ENCODE measurements at regions not wholly inside any gene's neighbourhood (a gene's known extent, or its start where the extent isn't known, plus 50 kb on each side); places are given as distances from the start of the nearest gene placed in this dataset.
A peak's percentile ranks its signal among the peaks of the same experiment; 100 is the strongest.

DNA sequence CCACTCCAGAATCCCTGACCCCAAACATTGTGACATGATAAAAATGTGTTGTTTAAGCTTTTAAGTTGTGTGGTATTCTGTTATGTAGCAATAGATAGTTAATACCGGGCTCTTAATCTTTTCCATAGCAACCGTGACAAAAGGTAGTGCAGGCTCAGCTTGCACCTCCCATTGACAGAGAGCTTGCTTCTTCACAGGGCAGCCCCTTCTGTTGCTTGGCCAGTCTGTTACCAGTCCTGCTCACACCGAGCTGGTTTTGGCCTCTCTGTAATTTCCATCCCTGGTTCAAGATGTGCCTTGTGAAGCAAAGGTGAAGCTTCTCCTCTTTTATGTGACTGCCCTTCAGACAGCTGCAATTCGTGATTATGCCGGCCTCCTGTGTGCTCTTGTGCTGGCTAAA is 86.9 kb downstream of the CRYGS start:
- TF ChIP-seq, protein P1, sequence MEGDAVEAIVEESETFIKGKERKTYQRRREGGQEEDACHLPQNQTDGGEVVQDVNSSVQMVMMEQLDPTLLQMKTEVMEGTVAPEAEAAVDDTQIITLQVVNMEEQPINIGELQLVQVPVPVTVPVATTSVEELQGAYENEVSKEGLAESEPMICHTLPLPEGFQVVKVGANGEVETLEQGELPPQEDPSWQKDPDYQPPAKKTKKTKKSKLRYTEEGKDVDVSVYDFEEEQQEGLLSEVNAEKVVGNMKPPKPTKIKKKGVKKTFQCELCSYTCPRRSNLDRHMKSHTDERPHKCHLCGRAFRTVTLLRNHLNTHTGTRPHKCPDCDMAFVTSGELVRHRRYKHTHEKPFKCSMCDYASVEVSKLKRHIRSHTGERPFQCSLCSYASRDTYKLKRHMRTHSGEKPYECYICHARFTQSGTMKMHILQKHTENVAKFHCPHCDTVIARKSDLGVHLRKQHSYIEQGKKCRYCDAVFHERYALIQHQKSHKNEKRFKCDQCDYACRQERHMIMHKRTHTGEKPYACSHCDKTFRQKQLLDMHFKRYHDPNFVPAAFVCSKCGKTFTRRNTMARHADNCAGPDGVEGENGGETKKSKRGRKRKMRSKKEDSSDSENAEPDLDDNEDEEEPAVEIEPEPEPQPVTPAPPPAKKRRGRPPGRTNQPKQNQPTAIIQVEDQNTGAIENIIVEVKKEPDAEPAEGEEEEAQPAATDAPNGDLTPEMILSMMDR (conservative IDR thresholded peaks at IDR 0.05; ENCODE audit: low read depth, low read length), result no peak
- no peak overlapping the region for H3K4me3 ChIP-seq (ENCODE audit: low read depth, low read length)
- DNase-seq (ENCODE audit: low read depth), result no peak

GRCh38 chr3:186456731-186457191 is 87.4 kb downstream of the CRYGS start:
- TF ChIP-seq, protein P1 (conservative IDR thresholded peaks at IDR 0.05; ENCODE audit: low read depth, low read length), result no peak

GRCh38 chr3:186454881-186455703 is 89.1 kb downstream of the CRYGS start:
- DNase-seq (ENCODE audit: low read depth), result no peak
- TF ChIP-seq, protein P1 (conservative IDR thresholded peaks at IDR 0.05; ENCODE audit: low read depth, low read length), result no peak
- H3K4me3 ChIP-seq (ENCODE audit: low read depth, low read length), result no peak overlapping the region

More at GRCh38 chr3:186456731-186457191, 87.4 kb downstream of the CRYGS start:
- no peak overlapping the region for H3K4me3 ChIP-seq (ENCODE audit: low read depth, low read length)
- no peak for DNase-seq (ENCODE audit: low read depth)

DNA sequence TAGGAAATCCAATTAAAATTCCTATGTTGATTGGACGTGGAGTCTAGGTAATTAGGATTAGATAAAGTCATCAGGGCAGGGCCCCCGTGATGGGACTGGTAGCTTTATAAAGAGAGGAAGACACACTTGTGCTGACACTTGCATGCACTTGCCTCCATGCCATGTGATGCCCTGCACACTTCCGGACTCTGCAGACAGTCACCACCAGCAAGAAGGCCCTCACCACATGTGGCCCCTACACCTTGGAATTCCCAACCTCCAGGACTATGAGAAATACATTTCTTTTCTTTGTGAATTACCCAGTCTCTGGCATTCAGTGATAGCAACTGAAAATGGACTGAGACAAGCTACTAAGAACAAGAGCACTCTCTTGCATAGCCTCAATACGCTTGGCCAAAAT is 90.6 kb downstream of the CRYGS start:
- DNase-seq (ENCODE audit: low read depth), result no peak
- no peak overlapping the region for H3K4me3 ChIP-seq (ENCODE audit: low read depth, low read length)
- TF ChIP-seq, protein P1 (conservative IDR thresholded peaks at IDR 0.05; ENCODE audit: low read depth, low read length), result no peak

- no peak overlapping the region for H3K4me3 ChIP-seq (ENCODE audit: low read depth, low read length)
- TF ChIP-seq, protein P1 (conservative IDR thresholded peaks at IDR 0.05; ENCODE audit: low read depth, low read length), result no peak
- DNase-seq (ENCODE audit: low read depth), result peak; percentile 95
Observed at GRCh38 chr3:186452517-186452916, 90.5 kb upstream of the DGKG start.

DNA sequence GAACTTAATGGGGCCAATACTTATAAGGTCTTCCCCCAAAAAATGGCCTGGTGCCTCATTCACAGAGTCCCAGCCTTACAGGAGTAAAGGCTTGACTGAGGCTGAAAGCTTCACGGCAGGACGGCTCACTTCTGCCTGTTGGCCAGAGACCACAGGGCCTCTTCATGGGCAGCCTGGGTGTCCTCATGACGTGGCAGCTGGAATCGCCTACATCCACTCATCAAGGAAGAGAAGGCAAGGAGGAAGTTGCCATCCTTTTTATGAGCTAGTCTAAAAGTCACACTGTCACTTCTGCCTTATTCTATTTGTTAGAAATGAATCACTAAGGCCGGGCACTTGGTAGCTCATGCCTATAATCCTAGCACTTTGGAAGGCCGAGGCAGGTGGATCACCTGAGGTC is 89.3 kb upstream of the DGKG start:
- no peak overlapping the region for H3K4me3 ChIP-seq (ENCODE audit: low read depth, low read length)
- TF ChIP-seq, protein P1 (conservative IDR thresholded peaks at IDR 0.05; ENCODE audit: low read depth, low read length), result no peak
- no peak for DNase-seq (ENCODE audit: low read depth)

DNA sequence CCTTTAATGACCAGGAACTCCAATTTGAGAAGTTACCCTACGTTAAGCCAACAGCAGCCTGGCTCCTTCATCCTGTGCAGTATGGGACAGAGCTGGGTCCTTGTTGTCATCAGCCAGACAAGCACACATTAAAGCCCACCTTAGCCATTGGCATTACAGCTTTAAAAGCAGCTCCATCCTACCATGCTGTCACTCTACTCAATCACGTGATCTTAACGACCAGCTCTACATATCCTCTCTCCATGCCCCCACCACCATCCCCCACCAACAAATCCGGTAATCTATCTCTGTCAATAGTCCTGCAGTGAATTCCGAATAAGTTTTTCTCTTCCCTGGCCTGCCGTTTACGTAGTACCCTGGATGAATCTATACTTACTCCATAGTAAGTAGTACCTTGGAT is 82.9 kb upstream of the DGKG start:
- TF ChIP-seq, protein P1 (conservative IDR thresholded peaks at IDR 0.05; ENCODE audit: low read depth, low read length), result no peak
- no peak for DNase-seq (ENCODE audit: low read depth)
- H3K4me3 ChIP-seq (ENCODE audit: low read depth, low read length), result no peak overlapping the region

Measured in choroid plexus epithelial cell (primary cell).